ENCODE measurements at regions not wholly inside any gene's neighbourhood (a gene's known extent, or its start where the extent isn't known, plus 50 kb on each side); places are given as distances from the start of the nearest gene placed in this dataset.

- no peak overlapping the region for H3K4me3 ChIP-seq (ENCODE audit: extremely low read depth in 1 of 4, insufficient read depth in 2 of 4, low read depth in 3 of 4, low read length in 4 of 4)
- no peak overlapping the region for H3K23ac ChIP-seq (ENCODE audit: insufficient read length)
- POLR2A ChIA-PET (ENCODE audit: partially characterized antibody): no interaction called here
- no peak overlapping the region for H4K5ac ChIP-seq (ENCODE audit: insufficient read length, low read depth, low read length)
- H3K79me2 ChIP-seq (ENCODE audit: control insufficient read depth in 1 of 2, insufficient read depth in 2 of 2, low read length in 2 of 2): no peaks in the 10 kb centered on the region
- H3K14ac ChIP-seq (ENCODE audit: insufficient read length): no peak overlapping the region
- CTCF ChIA-PET (ENCODE audit: partially characterized antibody): interaction anchor here (0.8 to 1.1 kb wide), 2 partner anchors 145 to 377 kb away, joined by 3 to 4 read pairs; no protein-coding TSS in a partner anchor
- H2BK5ac ChIP-seq (ENCODE audit: low read depth, low read length): no peak overlapping the region
- H3K4me1 ChIP-seq (replicated peaks in 1 of 4; ENCODE audit: control insufficient read depth in 3 of 4, insufficient read depth in 4 of 4, low read length in 3 of 4): peaks cover 0 to 4% (median 2%) of the 10 kb centered on the region in 4 experiments; a peak in 3 of 7 replicates
- no peak overlapping the region for H4K91ac ChIP-seq (replicated peaks; ENCODE audit: insufficient read length, low read length)
- H3K9me3 ChIP-seq (ENCODE audit: insufficient read depth in 2 of 2, low read depth in 1 of 2, low read length in 1 of 2): no peaks in the 10 kb centered on the region
- no peak overlapping the region for H3K56ac ChIP-seq (replicated peaks; ENCODE audit: insufficient read length, low read depth, low read length)
- no peak overlapping the region for H3K27ac ChIP-seq (ENCODE audit: low read depth, low read length)
- no peak overlapping the region for H4K8ac ChIP-seq (ENCODE audit: extremely low read depth, insufficient read depth, low read length)
- H3K18ac ChIP-seq (ENCODE audit: extremely low read depth, low read length): no peak overlapping the region
- no peaks in the 10 kb centered on the region for H3K23me2 ChIP-seq (ENCODE audit: low read depth, low read length)
- no peaks in the 10 kb centered on the region for H3K27me3 ChIP-seq (replicated peaks in 1 of 4; ENCODE audit: control insufficient read depth in 3 of 4, extremely low read depth in 1 of 4, insufficient read depth in 3 of 4, low read length in 3 of 4)
- H2BK120ac ChIP-seq (replicated peaks; ENCODE audit: low read depth, low read length): no peak overlapping the region
- H3K4me2 ChIP-seq (ENCODE audit: insufficient read depth in 1 of 2, low read depth in 2 of 2, low read length in 2 of 2): no peak overlapping the region
- no peaks in the 10 kb centered on the region for H4K20me1 ChIP-seq (replicated peaks in 1 of 2; ENCODE audit: control insufficient read depth in 1 of 2, insufficient read depth in 2 of 2, low read length in 2 of 2)
- H3K79me1 ChIP-seq (ENCODE audit: low read depth, low read length): no peaks in the 10 kb centered on the region
- no peak for FAIRE-seq
- 90% methylated on average over 16 of the region's 16 CpGs; no CpG with 5 or more reads in 1 of the 2 experiments for WGBS, 2 experiments (ENCODE audit: extremely low coverage in 1 of 2, insufficient coverage in 1 of 2, insufficient read length in 1 of 2, insufficient replicate concordance in 2 of 2, low coverage in 1 of 2, low lambda C conversion rate in 2 of 2, missing lambda C conversion rate in 1 of 2)
- no peak overlapping the region for H2BK15ac ChIP-seq (ENCODE audit: low read length)
- H3K36me3 ChIP-seq (ENCODE audit: control insufficient read depth in 2 of 4, insufficient read depth in 4 of 4, low read length in 3 of 4): no peaks in the 10 kb centered on the region
- no peak overlapping the region for H2AFZ ChIP-seq (ENCODE audit: low read length)
- H3K4ac ChIP-seq (replicated peaks; ENCODE audit: insufficient read length, low read depth, low read length): no peak overlapping the region
- no peak for DNase-seq (ENCODE audit: low read depth in 1 of 2, low spot score in 2 of 2)
- H2BK12ac ChIP-seq (ENCODE audit: low read depth, low read length): no peak overlapping the region
- no peak overlapping the region for H2AK5ac ChIP-seq (ENCODE audit: low read depth, low read length)
- H2BK20ac ChIP-seq (ENCODE audit: low read length): no peak overlapping the region
- TF ChIP-seq POLR2A (IDR thresholded peaks at IDR 0.05; ENCODE audit: control extremely low read depth in 1 of 2, low read depth in 2 of 2, low read length in 2 of 2) (no peak), POU5F1 (IDR thresholded peaks at IDR 0.05; ENCODE audit: low read depth, low read length) (no peak)
- no peak overlapping the region for H3K9ac ChIP-seq (replicated peaks in 1 of 4; ENCODE audit: extremely low read depth in 1 of 4, low read depth in 3 of 4, low read length in 3 of 4)
Observed at GRCh38 chr2:16316456-16317210, 349.0 kb downstream of the CYRIA start.

All from H1 (cell line).